ENCODE measurements at regions not wholly inside any gene's neighbourhood (a gene's known extent, or its start where the extent isn't known, plus 50 kb on each side); places are given as distances from the start of the nearest gene placed in this dataset.

GRCh38 chr16:6374821-6375220 is 957.8 kb upstream of the RBFOX1 start:
- H3K27ac ChIP-seq (ENCODE audit: control insufficient read depth, insufficient read depth, low read length), result no peak overlapping the region
- no peaks in the 10 kb centered on the region for H4K20me1 ChIP-seq (ENCODE audit: control insufficient read depth, extremely low read depth, insufficient read depth, low read length)
- H3K9me1 ChIP-seq (ENCODE audit: control insufficient read depth, extremely low read depth, insufficient read depth, low read length), result no peaks in the 10 kb centered on the region
- H3K36me3 ChIP-seq (ENCODE audit: control insufficient read depth in 2 of 2, extremely low read depth in 1 of 2, insufficient read depth in 2 of 2, low read length in 2 of 2), result no peaks in the 10 kb centered on the region
- peaks cover 8% of the 10 kb centered on the region for H3K9me3 ChIP-seq (ENCODE audit: control insufficient read depth, low read depth, low read length)
- no peak for FAIRE-seq
- H3K27me3 ChIP-seq (ENCODE audit: control insufficient read depth, extremely low read depth, insufficient read depth, low read length), result no peaks in the 10 kb centered on the region
- no peak overlapping the region for H3K4me3 ChIP-seq (ENCODE audit: control insufficient read depth in 2 of 3, extremely low read depth in 1 of 3, insufficient read depth in 2 of 3, low read depth in 1 of 3, low read length in 3 of 3)
- TF ChIP-seq EZH2 (IDR thresholded peaks at IDR 0.05; ENCODE audit: low read length) (no peak), CTCF (optimal IDR thresholded peaks at IDR 0.05 in 1 of 3, IDR thresholded peaks at IDR 0.05 in 1 of 3, conservative IDR thresholded peaks at IDR 0.05 in 1 of 3; ENCODE audit: extremely low read depth in 1 of 3, insufficient read depth in 2 of 3, low read length in 3 of 3) (no peak)
- H3K4me2 ChIP-seq (ENCODE audit: control insufficient read depth, extremely low read depth, insufficient read depth, low read depth, low read length), result no peak overlapping the region
- dilution Hi-C loops (cut with MboI; ENCODE audit: extremely low pct_ligation_motif_present, low sequenced_read_pairs), result no loop called here
- H2AFZ ChIP-seq (ENCODE audit: control insufficient read depth, low read length), result no peak overlapping the region
- H3K4me1 ChIP-seq (ENCODE audit: control insufficient read depth, extremely low read depth, insufficient read depth, low read length), result no peaks in the 10 kb centered on the region
- H3K9ac ChIP-seq (ENCODE audit: control insufficient read depth, extremely low read depth, insufficient read depth, low read length), result no peak overlapping the region
- no peaks in the 10 kb centered on the region for H3K79me2 ChIP-seq (ENCODE audit: control insufficient read depth, insufficient read depth, low read length)
- DNase-seq (ENCODE audit: low read depth, low spot score), result no peak

GRCh38 chr16:6364846-6365245 is 967.8 kb upstream of the RBFOX1 start:
- H3K9me3 ChIP-seq (ENCODE audit: control insufficient read depth, low read depth, low read length), result peaks cover 2% of the 10 kb centered on the region
- dilution Hi-C loops (cut with MboI; ENCODE audit: extremely low pct_ligation_motif_present, low sequenced_read_pairs), result no loop called here
- no peak for TF ChIP-seq CTCF (optimal IDR thresholded peaks at IDR 0.05 in 1 of 3, IDR thresholded peaks at IDR 0.05 in 1 of 3, conservative IDR thresholded peaks at IDR 0.05 in 1 of 3; ENCODE audit: extremely low read depth in 1 of 3, insufficient read depth in 2 of 3, low read length in 3 of 3)
- no peak for TF ChIP-seq EZH2 (IDR thresholded peaks at IDR 0.05; ENCODE audit: low read length)
- H3K36me3 ChIP-seq (ENCODE audit: control insufficient read depth in 2 of 2, extremely low read depth in 1 of 2, insufficient read depth in 2 of 2, low read length in 2 of 2), result no peaks in the 10 kb centered on the region
- FAIRE-seq, result no peak
- DNase-seq (ENCODE audit: low read depth, low spot score), result no peak
- H3K4me2 ChIP-seq (ENCODE audit: control insufficient read depth, extremely low read depth, insufficient read depth, low read depth, low read length), result no peak overlapping the region
- no peak overlapping the region for H3K27ac ChIP-seq (ENCODE audit: control insufficient read depth, insufficient read depth, low read length)
- H3K27me3 ChIP-seq (ENCODE audit: control insufficient read depth, extremely low read depth, insufficient read depth, low read length), result no peaks in the 10 kb centered on the region
- H3K4me1 ChIP-seq (ENCODE audit: control insufficient read depth, extremely low read depth, insufficient read depth, low read length), result no peaks in the 10 kb centered on the region
- no peaks in the 10 kb centered on the region for H4K20me1 ChIP-seq (ENCODE audit: control insufficient read depth, extremely low read depth, insufficient read depth, low read length)
- no peaks in the 10 kb centered on the region for H3K9me1 ChIP-seq (ENCODE audit: control insufficient read depth, extremely low read depth, insufficient read depth, low read length)
- no peak overlapping the region for H3K4me3 ChIP-seq (ENCODE audit: control insufficient read depth in 2 of 3, extremely low read depth in 1 of 3, insufficient read depth in 2 of 3, low read depth in 1 of 3, low read length in 3 of 3)
- H3K79me2 ChIP-seq (ENCODE audit: control insufficient read depth, insufficient read depth, low read length), result no peaks in the 10 kb centered on the region
- no peak overlapping the region for H3K9ac ChIP-seq (ENCODE audit: control insufficient read depth, extremely low read depth, insufficient read depth, low read length)
- no peak overlapping the region for H2AFZ ChIP-seq (ENCODE audit: control insufficient read depth, low read length)

All from keratinocyte (primary cell).